ENCODE measurements at regions not wholly inside any gene's neighbourhood (a gene's known extent, or its start where the extent isn't known, plus 50 kb on each side); places are given as distances from the start of the nearest gene placed in this dataset.

- Histone ChIP-seq H3K27me3 (ENCODE audit: control insufficient read depth, insufficient read depth) (no peaks in the 10 kb centered on the region), H3K9me3 (ENCODE audit: control insufficient read depth, low read length) (no peaks in the 10 kb centered on the region), H3K4me3 (ENCODE audit: low read length) (no peak overlapping the region), H3K27ac (ENCODE audit: low read length) (no peak overlapping the region), H3K4me1 (ENCODE audit: control insufficient read depth, insufficient read depth, low read length) (peaks cover 9% of the 10 kb centered on the region)
- intact Hi-C loops (cut with DNase I) = no loop called here
- peak in 1 of 3 donors; percentile 18 for DNase-seq
- WGBS = 70% methylated on average over 1 of the region's 1 CpG
- peak in 1 of 2 donors; percentile 48 for ATAC-seq
These were observed 549.7 kb downstream of the CSNK1G3 start for GRCh38 chr5:124061663-124062062.

GRCh38 chr5:124061068-124061430 lies 549.1 kb downstream of the CSNK1G3 start:
- 62% methylated on average over 4 of the region's 4 CpGs for WGBS
- peaks cover 11% of the 10 kb centered on the region for H3K4me1 ChIP-seq (ENCODE audit: control insufficient read depth, insufficient read depth, low read length)
- DNase-seq (no peak), ATAC-seq (no peak)
- intact Hi-C loops (cut with DNase I) = no loop called here
- no peak overlapping the region for H3K4me3 ChIP-seq (ENCODE audit: low read length)
- no peak overlapping the region for H3K27ac ChIP-seq (ENCODE audit: low read length)
- H3K27me3 ChIP-seq (ENCODE audit: control insufficient read depth, insufficient read depth) = no peaks in the 10 kb centered on the region
- H3K9me3 ChIP-seq (ENCODE audit: control insufficient read depth, low read length) = no peaks in the 10 kb centered on the region

GRCh38 chr5:124060413-124061067 lies 548.6 kb downstream of the CSNK1G3 start:
- ATAC-seq = no peak
- no peak for DNase-seq
- Histone ChIP-seq H3K9me3 (ENCODE audit: control insufficient read depth, low read length) (no peaks in the 10 kb centered on the region), H3K4me1 (ENCODE audit: control insufficient read depth, insufficient read depth, low read length) (peaks cover 11% of the 10 kb centered on the region), H3K27me3 (ENCODE audit: control insufficient read depth, insufficient read depth) (no peaks in the 10 kb centered on the region), H3K4me3 (ENCODE audit: low read length) (no peak overlapping the region), H3K27ac (ENCODE audit: low read length) (no peak overlapping the region)
- WGBS = 52% methylated on average over 5 of the region's 5 CpGs
- intact Hi-C loops (cut with DNase I) = no loop called here

- H3K27me3 ChIP-seq (ENCODE audit: control insufficient read depth, insufficient read depth) = no peaks in the 10 kb centered on the region
- H3K4me3 ChIP-seq (ENCODE audit: low read length) = no peak overlapping the region
- peaks cover 11% of the 10 kb centered on the region for H3K4me1 ChIP-seq (ENCODE audit: control insufficient read depth, insufficient read depth, low read length)
- intact Hi-C loops (cut with DNase I) = no loop called here
- H3K9me3 ChIP-seq (ENCODE audit: control insufficient read depth, low read length) = no peaks in the 10 kb centered on the region
- ATAC-seq (no peak), DNase-seq (no peak)
- H3K27ac ChIP-seq (ENCODE audit: low read length) = no peak overlapping the region
These were observed 548.0 kb downstream of the CSNK1G3 start for GRCh38 chr5:124060011-124060410.

- no peaks in the 10 kb centered on the region for H3K9me3 ChIP-seq (ENCODE audit: control insufficient read depth, low read length)
- intact Hi-C loops (cut with DNase I) = no loop called here
- H3K27ac ChIP-seq (ENCODE audit: low read length) = no peak overlapping the region
- no peaks in the 10 kb centered on the region for H3K27me3 ChIP-seq (ENCODE audit: control insufficient read depth, insufficient read depth)
- WGBS = 88% methylated on average over 3 of the region's 3 CpGs
- DNase-seq (no peak), ATAC-seq (no peak)
- H3K4me1 ChIP-seq (ENCODE audit: control insufficient read depth, insufficient read depth, low read length) = peaks cover 11% of the 10 kb centered on the region
- no peak overlapping the region for H3K4me3 ChIP-seq (ENCODE audit: low read length)
These were observed 547.2 kb downstream of the CSNK1G3 start for GRCh38 chr5:124059200-124059599.

- Histone ChIP-seq H3K4me3 (ENCODE audit: low read length) (no peak overlapping the region), H3K27ac (ENCODE audit: low read length) (no peak overlapping the region), H3K27me3 (ENCODE audit: control insufficient read depth, insufficient read depth) (no peaks in the 10 kb centered on the region), H3K9me3 (ENCODE audit: control insufficient read depth, low read length) (no peaks in the 10 kb centered on the region), H3K4me1 (ENCODE audit: control insufficient read depth, insufficient read depth, low read length) (peaks cover 11% of the 10 kb centered on the region)
- DNase-seq = no peak
- WGBS = 22% methylated on average over 4 of the region's 4 CpGs
- ATAC-seq = no peak
- intact Hi-C loops (cut with DNase I) = no loop called here
These were observed 545.8 kb downstream of the CSNK1G3 start for GRCh38 chr5:124057724-124058231.

GRCh38 chr5:124056991-124057723 lies 545.2 kb downstream of the CSNK1G3 start:
- intact Hi-C loops (cut with DNase I) = no loop called here
- no peak overlapping the region for H3K4me3 ChIP-seq (ENCODE audit: low read length)
- H3K27me3 ChIP-seq (ENCODE audit: control insufficient read depth, insufficient read depth) = no peaks in the 10 kb centered on the region
- H3K9me3 ChIP-seq (ENCODE audit: control insufficient read depth, low read length) = no peaks in the 10 kb centered on the region
- H3K4me1 ChIP-seq (ENCODE audit: control insufficient read depth, insufficient read depth, low read length) = peaks cover 10% of the 10 kb centered on the region
- ATAC-seq (peak; percentile 51 to 68), DNase-seq (peak in 1 of 3 donors; percentile 37)
- H3K27ac ChIP-seq (ENCODE audit: low read length) = no peak overlapping the region
- WGBS = 18% methylated on average over 6 of the region's 6 CpGs

- Histone ChIP-seq H3K4me3 (ENCODE audit: low read length) (no peak overlapping the region), H3K27ac (ENCODE audit: low read length) (no peak overlapping the region), H3K4me1 (ENCODE audit: control insufficient read depth, insufficient read depth, low read length) (peaks cover 10% of the 10 kb centered on the region), H3K9me3 (ENCODE audit: control insufficient read depth, low read length) (no peaks in the 10 kb centered on the region), H3K27me3 (ENCODE audit: control insufficient read depth, insufficient read depth) (no peaks in the 10 kb centered on the region)
- ATAC-seq = peak in 1 of 2 donors; percentile 20
- no peak for DNase-seq
- intact Hi-C loops (cut with DNase I) = no loop called here
- 62% methylated on average over 11 of the region's 11 CpGs for WGBS
These were observed 544.5 kb downstream of the CSNK1G3 start for GRCh38 chr5:124056326-124056990.

- intact Hi-C loops (cut with DNase I) = no loop called here
- Histone ChIP-seq H3K4me1 (ENCODE audit: control insufficient read depth, insufficient read depth, low read length) (peaks cover 10% of the 10 kb centered on the region), H3K27ac (ENCODE audit: low read length) (no peak overlapping the region), H3K9me3 (ENCODE audit: control insufficient read depth, low read length) (no peaks in the 10 kb centered on the region), H3K4me3 (ENCODE audit: low read length) (no peak overlapping the region), H3K27me3 (ENCODE audit: control insufficient read depth, insufficient read depth) (no peaks in the 10 kb centered on the region)
- ATAC-seq = no peak
- WGBS = 70% methylated on average over 1 of the region's 1 CpG
- no peak for DNase-seq
These were observed 543.8 kb downstream of the CSNK1G3 start for GRCh38 chr5:124055751-124056150.

GRCh38 chr5:124054564-124054963 lies 542.6 kb downstream of the CSNK1G3 start:
- H3K27me3 ChIP-seq (ENCODE audit: control insufficient read depth, insufficient read depth) = no peaks in the 10 kb centered on the region
- peaks cover 10% of the 10 kb centered on the region for H3K4me1 ChIP-seq (ENCODE audit: control insufficient read depth, insufficient read depth, low read length)
- ATAC-seq (no peak), DNase-seq (no peak)
- intact Hi-C loops (cut with DNase I) = no loop called here
- no peaks in the 10 kb centered on the region for H3K9me3 ChIP-seq (ENCODE audit: control insufficient read depth, low read length)
- H3K27ac ChIP-seq (ENCODE audit: low read length) = no peak overlapping the region
- no peak overlapping the region for H3K4me3 ChIP-seq (ENCODE audit: low read length)

- Histone ChIP-seq H3K4me1 (ENCODE audit: control insufficient read depth, insufficient read depth, low read length) (peaks cover 10% of the 10 kb centered on the region), H3K4me3 (ENCODE audit: low read length) (no peak overlapping the region), H3K9me3 (ENCODE audit: control insufficient read depth, low read length) (no peaks in the 10 kb centered on the region), H3K27ac (ENCODE audit: low read length) (no peak overlapping the region), H3K27me3 (ENCODE audit: control insufficient read depth, insufficient read depth) (no peaks in the 10 kb centered on the region)
- ATAC-seq (no peak), DNase-seq (no peak)
- 96% methylated on average over 2 of the region's 2 CpGs for WGBS
- intact Hi-C loops (cut with DNase I) = no loop called here
These were observed 541.4 kb downstream of the CSNK1G3 start for GRCh38 chr5:124053340-124053739.

Data from right cardiac atrium (tissue), 5 donors.